HepG2 (cell line): ENCODE measurements at regions not wholly inside any gene's neighbourhood (a gene's known extent, or its start where the extent isn't known, plus 50 kb on each side); places are given as distances from the start of the nearest gene placed in this dataset.
"Not testable (repeated sequence)": the region's sequence is repeated elsewhere in the genome, so short reads cannot be mapped to it uniquely, and the experiment has no call there.

Experiments
- ATAC-seq: fragments of 200-7000 bp; cut with Tn5 transposase; 3 replicates; pipeline ENCODE4 v1.9.1; 2020; ENCODE audit warnings: mild to moderate bottlenecking, moderate library complexity
- BruUV-seq: library from RNA; stranded (reverse); fragments of 400-500 nt; replicated peaks from 2 replicates; lab custom pipeline; 2021; lab: Mats Ljungman, UMichigan
- CTCF ChIA-PET: fragments of 300-600 bp; formaldehyde crosslinking; extraction: SDS; loops from one replicate; lab custom pipeline; 2021; ENCODE audit warnings: low total read pairs, inconsistent platforms, low intra/inter-chr PET ratio; lab: Yijun Ruan, JAX
- POLR2A ChIA-PET: fragments of 350-600 bp; sonication (Branson Sonifier 250); formaldehyde crosslinking; loops from one replicate; lab custom pipeline; 2020; ENCODE audit warnings: antibody characterized with exemption, inconsistent platforms; lab: Yijun Ruan, JAX
- DNase-seq: peaks from one replicate; pipeline ENCODE4 v3.0.0-alpha.2; 2015; ENCODE audit warnings: low spot score
- FAIRE-seq: peaks from 3 replicates; lab custom pipeline; 2011; peaks lifted over from hg19 to GRCh38; lab: Jason Lieb, UNC
- H2AFZ ChIP-seq: one replicate; pipeline ENCODE4 v1.6.1; 2011; ENCODE audit warnings: low read length, inconsistent platforms
- H3K27ac ChIP-seq: fragments of 300-600 bp; 3 replicates; pipeline ENCODE4 v1.8.0; 2011; ENCODE audit warnings: mixed run types, mild to moderate bottlenecking, mixed read lengths, low read length, inconsistent platforms; ENCODE audit not compliant: insufficient read depth; ENCODE audit errors: extremely low read length
- H3K27me3 ChIP-seq, 2 experiments: fragments of 200-600 bp in 1 of 2; 2 replicates in 1 of 2; 3 replicates in 1 of 2; pipeline versions ENCODE4 v1.6.0 to v1.8.0; 2011; ENCODE audit warnings: low read length in 2 of 2, mild to moderate bottlenecking in 2 of 2, moderate library complexity in 2 of 2, inconsistent platforms in 1 of 2; ENCODE audit not compliant: insufficient read depth in 2 of 2, control insufficient read depth in 1 of 2
- H3K36me3 ChIP-seq, 2 experiments: fragments of 200-600 bp in 1 of 2; replicated peaks in 1 of 2; 2 replicates in 1 of 2; 3 replicates in 1 of 2; pipeline versions ENCODE4 v1.5.1 to v1.8.0; 2011; ENCODE audit warnings: low read length in 2 of 2, inconsistent platforms in 1 of 2; ENCODE audit not compliant: insufficient read depth in 2 of 2, control insufficient read depth in 1 of 2
- H3K4me1 ChIP-seq: 2 replicates; pipeline ENCODE4 v1.5.1; 2012; ENCODE audit warnings: low read length, inconsistent platforms; ENCODE audit not compliant: insufficient read depth
- H3K4me2 ChIP-seq: 2 replicates; pipeline ENCODE4 v1.6.0; 2011; ENCODE audit warnings: low read depth, low read length, inconsistent platforms
- H3K4me3 ChIP-seq, 3 experiments: fragments of 200-600 bp in 1 of 3; sonication (generic), shearing (Covaris generic) in 1 of 3; replicated peaks in 1 of 3; 2 replicates each; pipeline ENCODE4 v1.5.1; 2011 to 2016; ENCODE audit warnings: low read length in 3 of 3, inconsistent platforms in 2 of 3, low read depth in 2 of 3, mild to moderate bottlenecking in 2 of 3, control low read depth in 1 of 3, mixed read lengths in 1 of 3; ENCODE audit not compliant: insufficient read depth in 1 of 3
- H3K79me2 ChIP-seq: one replicate; pipeline ENCODE4 v1.6.1; 2011; ENCODE audit warnings: low read length, inconsistent platforms; ENCODE audit not compliant: insufficient read depth
- H3K9ac ChIP-seq: 2 replicates; pipeline ENCODE4 v1.6.0; 2011; ENCODE audit warnings: mild to moderate bottlenecking, low read depth, low read length, inconsistent platforms; ENCODE audit not compliant: insufficient read depth
- H3K9me3 ChIP-seq: 2 replicates; pipeline ENCODE4 v1.5.1; 2012; ENCODE audit warnings: mild to moderate bottlenecking, low read length
- H4K20me1 ChIP-seq: 2 replicates; pipeline ENCODE4 v1.6.0; 2011; ENCODE audit warnings: inconsistent platforms, mild to moderate bottlenecking, low read length, moderate library complexity; ENCODE audit not compliant: insufficient read depth
- HDAC1 ChIP-seq: sonication (generic); formaldehyde crosslinking; IDR thresholded peaks from 2 replicates; pipeline ENCODE4 v1.5.1; 2020; ENCODE audit warnings: mild to moderate bottlenecking, missing genetic modification reagents
- HNF4A ChIP-seq: sonication (generic); formaldehyde crosslinking; IDR thresholded peaks from 2 replicates; pipeline ENCODE4 v1.4.0; 2020; ENCODE audit warnings: missing genetic modification reagents
- PAXIP1 ChIP-seq: sonication (generic); formaldehyde crosslinking; conservative IDR thresholded peaks from 2 replicates; pipeline ENCODE4 v1.4.0; 2020; ENCODE audit warnings: mild to moderate bottlenecking, missing genetic modification reagents, moderate library complexity
- TMF1 ChIP-seq: sonication (generic); formaldehyde crosslinking; IDR thresholded peaks from 2 replicates; pipeline ENCODE4 v1.8.1; 2022; ENCODE audit warnings: low read depth, missing genetic modification reagents
- TOE1 ChIP-seq: sonication (generic); formaldehyde crosslinking; IDR thresholded peaks from 2 replicates; pipeline ENCODE4 v1.4.0; 2020; ENCODE audit warnings: mild to moderate bottlenecking, missing genetic modification reagents
- ZIK1 ChIP-seq: sonication (generic); formaldehyde crosslinking; IDR thresholded peaks from 2 replicates; pipeline ENCODE4 v1.5.0; 2020; ENCODE audit warnings: mild to moderate bottlenecking, low read depth, missing genetic modification reagents, borderline replicate concordance
- ZKSCAN5 ChIP-seq: sonication (generic); formaldehyde crosslinking; IDR thresholded peaks from 2 replicates; pipeline ENCODE4 v1.5.1; 2020; ENCODE audit warnings: mild to moderate bottlenecking, missing genetic modification reagents
- ZNF546 ChIP-seq: sonication (generic); formaldehyde crosslinking; conservative IDR thresholded peaks from 2 replicates; pipeline ENCODE4 v1.8.1; 2023; ENCODE audit warnings: mild to moderate bottlenecking, missing genetic modification reagents
- WGBS: methylation state at CpG from one replicate; pipeline ENCODE4 v1.1.6; 2017; ENCODE audit warnings: low lambda C conversion rate; 5-methylcytosine and 5-hydroxymethylcytosine counted together
- in situ Hi-C: cut with HindIII; loops from 2 replicates; pipeline ENCODE4 v1.10.0; 2017; ENCODE audit warnings: low pct_unique_long_range_greater_than_20kb; ENCODE audit not compliant: extremely low pct_ligation_motif_present
- intact Hi-C: fragments of 100-400 bp; cut with micrococcal nuclease; formaldehyde crosslinking; loops from one replicate; pipeline ENCODE4 v1.10.0; 2022; ENCODE audit not compliant: unreplicated experiment
- TF ChIP-seq, protein P1 (sequence below): IDR thresholded peaks from 2 replicates; pipeline ENCODE4 v1.6.1; 2016

DNA sequence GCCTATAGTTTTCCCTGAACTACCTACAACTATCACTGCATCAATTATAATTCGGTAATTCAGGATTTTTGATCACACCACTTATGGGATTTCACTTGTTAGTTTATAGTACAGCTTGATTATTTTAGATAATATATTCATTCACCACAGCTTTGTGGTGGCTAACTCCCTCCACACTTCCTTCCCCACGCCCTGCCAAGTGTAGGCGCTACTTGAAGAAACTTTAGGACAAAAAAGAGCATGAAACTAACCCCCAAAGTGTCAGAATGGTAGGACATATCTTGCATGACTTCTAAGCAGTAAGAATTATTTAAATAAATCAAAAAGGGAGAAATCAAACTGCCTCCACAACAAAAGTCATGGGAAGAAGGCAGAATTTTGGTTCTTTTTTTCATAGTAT, 70.1 kb downstream of the LHX9 start (continued):
- TF ChIP-seq, protein P1, sequence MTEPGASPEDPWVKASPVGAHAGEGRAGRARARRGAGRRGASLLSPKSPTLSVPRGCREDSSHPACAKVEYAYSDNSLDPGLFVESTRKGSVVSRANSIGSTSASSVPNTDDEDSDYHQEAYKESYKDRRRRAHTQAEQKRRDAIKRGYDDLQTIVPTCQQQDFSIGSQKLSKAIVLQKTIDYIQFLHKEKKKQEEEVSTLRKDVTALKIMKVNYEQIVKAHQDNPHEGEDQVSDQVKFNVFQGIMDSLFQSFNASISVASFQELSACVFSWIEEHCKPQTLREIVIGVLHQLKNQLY (CRISPR knock-in tag), result no peak

GRCh38 chr1:197988581-197988980, 71.4 kb downstream of the LHX9 start:
- H3K9ac ChIP-seq, intact Hi-C loops, H3K36me3 ChIP-seq, H3K9me3 ChIP-seq, DNase-seq, ATAC-seq, H3K79me2 ChIP-seq, BruUV-seq, H4K20me1 ChIP-seq, POLR2A ChIA-PET, CTCF ChIA-PET, H3K4me3 ChIP-seq, in situ Hi-C loops, H3K4me2 ChIP-seq, FAIRE-seq, H3K27ac ChIP-seq, H2AFZ ChIP-seq, H3K27me3 ChIP-seq: not testable (repeated sequence)
- peaks cover 11% of the 10 kb centered on the region; the same call in 1 of the 2 replicates for H3K4me1 ChIP-seq
- 93% methylated on average over 7 of the region's 7 CpGs for WGBS

DNA sequence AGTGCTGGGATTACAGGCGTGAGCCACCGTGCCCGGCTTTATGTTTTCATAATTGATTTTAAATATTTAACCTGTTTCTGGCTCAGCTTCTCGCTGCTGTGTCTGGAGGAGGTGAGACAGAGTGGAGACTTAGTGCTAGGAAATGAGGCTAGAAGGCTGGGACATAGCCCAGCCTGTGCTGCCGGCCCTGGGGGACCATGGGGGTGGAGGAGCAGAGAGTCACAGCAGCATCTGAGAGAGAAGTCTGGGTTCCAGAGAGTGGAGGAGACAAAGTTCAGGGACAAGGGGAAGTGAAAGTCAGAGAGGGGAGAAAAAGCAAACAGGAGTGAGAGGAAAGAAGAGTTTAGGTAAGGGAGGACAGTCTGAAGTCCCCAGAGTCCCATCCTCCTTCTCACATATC, 71.9 kb downstream of the LHX9 start:
- FAIRE-seq, result no peak
- CTCF ChIA-PET, result no interaction called here
- no TSS peak for BruUV-seq

More for the DNA sequence above, 71.9 kb downstream of the LHX9 start:
- ATAC-seq, result peak; percentile 76
- no peak for DNase-seq
- no peaks in the 10 kb centered on the region for H4K20me1 ChIP-seq
- no peak overlapping the region for H3K9ac ChIP-seq
- no peaks in the 10 kb centered on the region for H3K9me3 ChIP-seq
- no peak overlapping the region for H2AFZ ChIP-seq
- TF ChIP-seq PAXIP1 (CRISPR knock-in tag), result 0 out of 2 replicates have a peak, but pooled peaks have one; percentile 21
- 0 out of 2 replicates have a peak, but pooled peaks have one; percentile 13 for TF ChIP-seq HDAC1 (CRISPR knock-in tag)
- TF ChIP-seq ZNF546 (CRISPR knock-in tag), result no peak
- TF ChIP-seq TOE1, result no peak
- peak; percentile 87 for TF ChIP-seq ZKSCAN5
- peak; percentile 44 for TF ChIP-seq HNF4A (CRISPR knock-in tag)
- TF ChIP-seq TMF1 (CRISPR knock-in tag), result no peak
- TF ChIP-seq ZIK1, result no peak
- peaks cover 11% of the 10 kb centered on the region; the same call in 1 of the 2 replicates for H3K4me1 ChIP-seq
- no peak overlapping the region for H3K27ac ChIP-seq
- H3K4me2 ChIP-seq, result no peak overlapping the region
- no peaks in the 10 kb centered on the region for H3K36me3 ChIP-seq
- intact Hi-C loops (no loop called here), in situ Hi-C loops (no loop called here)
- H3K27me3 ChIP-seq, result no peaks in the 10 kb centered on the region
- H3K4me3 ChIP-seq, result no peak overlapping the region
- WGBS, result 62% methylated on average over 5 of the region's 5 CpGs
- H3K79me2 ChIP-seq, result no peaks in the 10 kb centered on the region
- POLR2A ChIA-PET, result no interaction called here
